Duodenal mucosa (tissue), 2 donors: ENCODE measurements at regions not wholly inside any gene's neighbourhood (a gene's known extent, or its start where the extent isn't known, plus 50 kb on each side); places are given as distances from the start of the nearest gene placed in this dataset.

Experiments
- H3K27ac ChIP-seq: one replicate; pipeline ENCODE4 v1.7.0; 2013; ENCODE audit warnings: low read depth, low read length
- H3K27me3 ChIP-seq, 2 donors: one replicate each; pipeline ENCODE4 v1.7.0; 2013; ENCODE audit warnings: low read length in 2 of 2, control low read depth in 1 of 2; ENCODE audit not compliant: insufficient read depth in 2 of 2, control insufficient read depth in 1 of 2
- H3K36me3 ChIP-seq, 2 donors: one replicate each; pipeline ENCODE4 v1.7.0; 2013; ENCODE audit warnings: low read length in 2 of 2, control low read depth in 1 of 2; ENCODE audit not compliant: insufficient read depth in 2 of 2, control insufficient read depth in 1 of 2
- H3K4me1 ChIP-seq, 2 donors: one replicate each; pipeline ENCODE4 v1.7.0; 2013; ENCODE audit warnings: low read length in 2 of 2, control low read depth in 1 of 2; ENCODE audit not compliant: insufficient read depth in 2 of 2, control insufficient read depth in 1 of 2
- H3K4me3 ChIP-seq, 2 donors: one replicate each; pipeline ENCODE4 v1.7.0; 2013; ENCODE audit warnings: low read length in 2 of 2, low read depth in 1 of 2
- H3K9ac ChIP-seq, 2 donors: one replicate each; pipeline ENCODE4 v1.7.0; 2013; ENCODE audit warnings: low read length in 2 of 2, low read depth in 1 of 2
- H3K9me3 ChIP-seq, 2 donors: one replicate each; pipeline ENCODE4 v1.7.0; 2013; ENCODE audit warnings: low read length in 2 of 2, control low read depth in 1 of 2; ENCODE audit not compliant: control insufficient read depth in 1 of 2

DNA sequence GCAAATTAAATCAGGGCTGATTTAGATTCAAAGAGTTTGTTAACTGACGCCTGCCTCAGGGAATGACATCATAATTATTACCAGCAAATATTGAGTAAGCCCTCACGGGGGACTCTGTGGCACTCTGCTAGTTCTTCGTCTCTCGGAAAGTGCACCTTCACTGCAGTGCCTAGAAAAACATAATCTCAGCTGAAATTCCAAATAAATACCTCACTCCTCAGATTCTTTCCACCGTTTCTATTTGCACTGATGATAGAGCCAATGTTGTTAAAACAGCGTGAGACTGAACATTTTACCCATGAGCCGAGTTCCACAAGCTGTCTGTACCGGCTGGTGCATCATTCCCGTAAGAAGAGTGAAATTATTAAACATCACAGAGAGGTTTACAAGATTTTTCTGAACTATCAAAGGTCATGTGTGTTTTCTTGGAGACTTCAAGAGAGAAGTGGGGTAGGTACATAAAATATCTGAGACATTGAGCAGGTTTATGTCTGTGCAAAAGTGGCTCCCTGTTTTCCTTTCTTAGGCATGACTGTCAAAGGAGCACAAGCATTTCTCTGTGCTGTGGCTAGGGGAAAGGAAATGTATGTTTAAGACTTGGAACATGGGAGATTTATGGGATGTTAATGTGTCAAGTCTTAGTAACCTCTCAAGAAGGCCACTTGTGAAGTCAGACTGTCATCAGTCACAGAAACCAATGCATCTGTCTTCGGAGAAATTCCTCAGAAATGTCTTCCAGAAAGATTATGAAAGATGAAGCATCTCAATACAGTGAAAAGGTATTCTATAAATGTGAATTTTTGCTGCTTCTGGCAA lies 119.6 kb downstream of the CBLL2 start:
- no peak overlapping the region for H3K4me3 ChIP-seq
- H3K9ac ChIP-seq, result no peak overlapping the region

DNA sequence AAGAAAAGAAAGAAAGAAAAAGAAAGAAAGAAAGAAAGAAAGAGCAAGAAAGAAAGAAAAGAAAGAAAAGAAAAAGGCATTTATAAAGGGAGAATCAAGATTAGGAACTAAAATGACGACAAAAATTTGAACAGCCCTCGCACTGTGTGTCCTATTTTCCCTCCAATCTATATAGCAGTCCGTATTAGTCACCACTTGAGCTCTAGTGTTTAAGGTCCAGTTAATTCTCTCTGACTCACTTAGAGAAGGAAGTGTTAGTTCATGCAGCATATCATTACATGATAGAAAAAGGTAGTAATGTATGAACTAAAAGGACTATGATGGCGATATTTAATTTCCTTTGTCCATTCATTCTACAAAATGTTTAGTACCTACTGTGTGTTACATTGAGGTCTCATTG lies 122.7 kb downstream of the CBLL2 start:
- Histone ChIP-seq H3K4me3 (no peak overlapping the region), H3K27ac (no peak overlapping the region), H3K9ac (no peak overlapping the region)

More for the DNA sequence above, 119.6 kb downstream of the CBLL2 start:
- Histone ChIP-seq H3K4me1 (no peaks in the 10 kb centered on the region), H3K36me3 (no peaks in the 10 kb centered on the region), H3K27me3 (no peaks in the 10 kb centered on the region), H3K9me3 (no peaks in the 10 kb centered on the region), H3K27ac (no peak overlapping the region)

DNA sequence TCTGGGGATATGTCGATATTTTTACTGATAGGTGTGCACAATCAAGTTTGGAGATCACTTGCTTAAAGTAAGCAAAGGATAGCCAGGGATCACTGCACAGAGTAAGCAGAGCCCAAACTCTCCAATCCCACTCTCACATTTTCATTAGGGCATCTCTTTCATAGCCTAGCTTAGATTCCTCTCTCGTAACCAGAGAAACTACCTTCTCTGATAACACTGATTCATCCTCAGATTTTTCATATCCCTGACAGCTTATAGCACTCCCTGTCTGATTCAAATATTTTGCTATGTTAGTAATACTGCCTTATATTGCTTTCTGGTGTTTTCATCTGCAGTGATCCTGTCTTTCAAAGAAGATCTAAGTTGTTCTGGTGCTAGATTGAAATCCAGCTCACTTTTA lies 123.7 kb downstream of the CBLL2 start:
- no peak overlapping the region for H3K27ac ChIP-seq

More for the DNA sequence above, 122.7 kb downstream of the CBLL2 start:
- H3K4me1 ChIP-seq, result no peaks in the 10 kb centered on the region
- no peaks in the 10 kb centered on the region for H3K9me3 ChIP-seq
- H3K27me3 ChIP-seq, result no peaks in the 10 kb centered on the region
- H3K36me3 ChIP-seq, result no peaks in the 10 kb centered on the region

DNA sequence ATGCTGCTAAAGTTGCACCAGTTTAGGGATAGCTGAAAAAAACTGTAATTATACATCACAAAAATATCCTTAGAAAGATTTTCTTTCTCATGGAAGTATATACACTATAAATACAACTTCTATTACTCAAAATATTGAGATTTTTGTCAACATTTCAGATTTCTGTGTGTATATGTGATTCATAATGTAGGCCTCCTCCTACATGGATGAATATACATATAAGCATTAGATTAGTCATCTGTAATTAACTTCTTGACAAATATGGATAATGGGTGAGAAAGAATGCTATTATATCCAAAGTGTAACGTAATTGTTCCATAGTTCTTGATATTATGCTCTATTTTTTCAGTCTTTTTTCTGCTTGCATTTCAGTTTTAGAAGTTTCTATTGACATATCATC lies 124.9 kb downstream of the CBLL2 start:
- no peaks in the 10 kb centered on the region for H3K27me3 ChIP-seq
- H3K36me3 ChIP-seq, result no peaks in the 10 kb centered on the region
- no peaks in the 10 kb centered on the region for H3K4me1 ChIP-seq
- no peak overlapping the region for H3K9ac ChIP-seq
- H3K4me3 ChIP-seq, result no peak overlapping the region
- no peak overlapping the region for H3K27ac ChIP-seq
- no peaks in the 10 kb centered on the region for H3K9me3 ChIP-seq

More for the DNA sequence above, 123.7 kb downstream of the CBLL2 start:
- no peak overlapping the region for H3K4me3 ChIP-seq
- H3K4me1 ChIP-seq, result no peaks in the 10 kb centered on the region
- H3K9me3 ChIP-seq, result no peaks in the 10 kb centered on the region
- no peaks in the 10 kb centered on the region for H3K27me3 ChIP-seq
- no peak overlapping the region for H3K9ac ChIP-seq
- H3K36me3 ChIP-seq, result no peaks in the 10 kb centered on the region

DNA sequence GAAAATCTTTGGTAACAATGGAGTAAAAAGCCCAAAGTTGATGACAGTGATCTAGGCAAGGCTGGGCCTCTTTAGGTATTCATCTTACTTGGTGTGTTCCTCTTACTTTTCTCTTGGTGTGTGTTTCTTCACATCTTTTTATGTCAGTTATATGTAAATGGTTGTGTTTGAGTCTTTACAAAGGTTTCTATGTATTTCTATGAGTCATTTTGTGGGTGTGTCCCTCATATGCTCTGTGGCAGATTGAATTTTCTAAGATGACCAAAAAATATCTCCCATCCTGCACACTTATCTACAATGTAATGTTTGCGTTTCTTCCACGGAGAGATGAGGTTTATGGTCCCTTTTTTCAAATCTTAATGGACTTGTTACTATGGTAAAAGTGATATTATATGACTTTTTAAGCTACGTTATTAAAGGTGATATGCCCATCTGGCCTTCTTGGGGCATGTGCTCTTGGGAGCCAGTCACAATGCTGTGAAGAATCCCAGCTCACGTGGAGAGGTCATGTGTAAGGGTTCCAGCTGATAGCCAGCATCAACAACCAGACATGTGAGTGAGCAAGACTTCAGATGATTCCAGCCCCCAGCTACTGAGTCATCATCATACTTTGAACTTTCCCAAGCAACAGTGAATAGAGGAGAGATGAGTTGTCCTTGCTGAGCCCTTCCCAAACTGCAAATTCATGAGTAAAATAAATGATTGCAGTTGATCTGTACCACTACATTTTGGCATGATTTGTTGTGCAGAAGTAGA lies 126.9 kb downstream of the CBLL2 start:
- no peak overlapping the region for H3K9ac ChIP-seq
- H3K27ac ChIP-seq, result no peak overlapping the region
- H3K4me1 ChIP-seq, result no peaks in the 10 kb centered on the region
- H3K27me3 ChIP-seq, result no peaks in the 10 kb centered on the region
- no peaks in the 10 kb centered on the region for H3K9me3 ChIP-seq
- no peaks in the 10 kb centered on the region for H3K36me3 ChIP-seq
- H3K4me3 ChIP-seq, result no peak overlapping the region

DNA sequence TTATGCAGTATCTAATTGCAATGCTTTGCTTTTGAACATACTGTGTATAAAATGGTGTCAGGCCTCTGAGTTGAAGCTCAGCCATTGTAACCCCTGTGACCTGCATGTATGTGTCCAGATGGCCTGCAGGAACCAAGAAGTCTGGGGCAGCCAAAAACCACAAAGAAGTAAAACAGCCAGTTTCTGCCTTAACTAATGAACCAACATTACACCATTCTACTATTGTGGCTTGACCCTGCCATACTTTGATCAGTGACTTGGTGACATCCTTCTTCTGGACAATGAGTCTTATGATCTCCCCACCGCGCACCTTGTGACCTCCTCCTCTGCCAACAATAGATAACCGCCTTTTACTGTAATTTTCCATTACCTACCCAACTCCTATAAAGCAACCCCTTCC lies 131.6 kb downstream of the CBLL2 start:
- Histone ChIP-seq H3K4me1 (no peaks in the 10 kb centered on the region), H3K27me3 (no peaks in the 10 kb centered on the region), H3K9me3 (no peaks in the 10 kb centered on the region), H3K4me3 (no peak overlapping the region), H3K36me3 (no peaks in the 10 kb centered on the region), H3K27ac (no peak overlapping the region), H3K9ac (no peak overlapping the region)

DNA sequence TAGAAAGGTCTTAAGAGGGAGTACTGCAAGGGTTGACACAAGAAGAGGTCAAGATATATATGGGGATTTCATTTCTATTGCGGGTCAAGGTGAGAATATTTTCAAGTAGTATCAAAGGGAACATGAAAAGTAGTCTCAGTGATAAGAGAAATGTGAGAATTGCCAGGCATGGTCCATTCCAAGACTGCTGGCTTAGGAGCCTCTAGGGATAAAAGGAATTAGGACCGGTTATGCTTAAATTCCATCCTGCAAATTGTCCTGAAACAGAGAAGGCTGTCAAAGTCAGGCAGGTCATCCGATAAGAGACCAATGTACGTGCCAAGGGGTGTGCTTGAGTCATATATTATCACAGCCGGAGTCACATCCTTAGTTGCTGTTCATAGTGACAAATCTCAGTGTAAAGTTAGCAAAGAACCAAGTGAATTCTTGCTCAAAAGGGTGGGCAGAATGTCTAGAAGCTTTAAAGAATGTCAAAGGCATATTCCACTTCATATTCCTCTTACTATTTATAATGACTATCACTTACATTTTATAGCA lies 133.6 kb downstream of the CBLL2 start:
- Histone ChIP-seq H3K36me3 (no peaks in the 10 kb centered on the region), H3K4me1 (no peaks in the 10 kb centered on the region), H3K9me3 (no peaks in the 10 kb centered on the region), H3K27me3 (no peaks in the 10 kb centered on the region), H3K27ac (no peak overlapping the region), H3K4me3 (no peak overlapping the region), H3K9ac (no peak overlapping the region)

DNA sequence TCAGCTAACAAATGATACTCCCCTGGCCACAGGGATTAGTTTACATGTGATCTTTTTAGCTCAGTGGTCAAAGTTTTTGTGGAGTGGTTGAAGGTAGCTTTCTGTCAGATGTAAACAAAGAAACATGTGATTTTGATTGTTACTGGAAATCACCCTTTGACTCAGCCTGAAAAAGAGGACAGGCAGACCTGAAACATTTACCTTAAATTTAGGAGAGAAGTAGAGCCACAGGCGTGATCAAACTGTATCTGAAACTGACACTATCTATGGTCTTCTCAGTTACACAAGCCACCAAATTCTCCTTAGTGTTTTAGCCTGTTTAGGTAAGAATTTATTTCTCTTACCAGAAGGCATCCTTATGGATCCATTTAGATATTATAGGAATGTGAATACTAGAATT lies 136.7 kb downstream of the CBLL2 start:
- H3K9ac ChIP-seq, result no peak overlapping the region
- no peaks in the 10 kb centered on the region for H3K36me3 ChIP-seq
- H3K27me3 ChIP-seq, result no peaks in the 10 kb centered on the region
- H3K4me3 ChIP-seq, result no peak overlapping the region
- H3K4me1 ChIP-seq, result no peaks in the 10 kb centered on the region
- no peak overlapping the region for H3K27ac ChIP-seq
- no peaks in the 10 kb centered on the region for H3K9me3 ChIP-seq

DNA sequence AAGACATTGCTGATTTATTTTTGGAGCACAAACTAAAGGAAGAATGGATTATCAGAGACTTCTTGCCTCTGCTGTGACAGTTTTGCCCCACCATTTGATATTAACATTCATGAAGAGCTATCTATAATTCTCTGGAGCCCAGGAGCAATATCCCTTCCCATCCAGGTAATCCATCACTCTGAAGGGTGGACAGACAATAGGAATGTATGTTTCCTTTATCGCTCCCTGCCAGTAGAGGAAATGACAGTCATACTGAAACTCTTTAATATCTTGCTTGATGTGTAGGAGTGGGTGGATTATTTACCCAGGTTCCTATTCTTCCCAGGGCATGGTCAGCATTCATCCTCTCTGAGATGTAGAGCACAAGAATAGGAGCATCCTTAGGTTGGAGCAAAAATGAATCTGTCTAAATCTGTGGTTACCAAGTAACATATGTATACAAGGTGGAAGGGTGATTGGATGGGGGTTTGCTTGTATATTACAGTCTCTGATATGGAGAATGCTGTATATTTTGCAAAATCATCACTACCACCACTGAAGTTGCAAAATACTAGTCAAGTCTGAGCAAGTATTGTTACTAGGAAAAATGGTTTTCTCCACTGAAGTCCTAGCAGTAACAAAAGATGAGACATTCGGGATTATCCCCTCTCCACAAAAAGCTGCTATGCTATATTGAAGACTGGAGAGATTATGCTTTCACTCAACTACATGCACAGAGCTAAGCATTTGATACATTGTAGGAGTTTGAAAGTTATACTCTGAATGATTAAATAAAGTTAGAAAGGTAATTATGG lies 151.6 kb downstream of the CBLL2 start:
- Histone ChIP-seq H3K4me1 (no peaks in the 10 kb centered on the region), H3K27me3 (no peaks in the 10 kb centered on the region), H3K4me3 (no peak overlapping the region), H3K27ac (no peak overlapping the region), H3K9ac (no peak overlapping the region), H3K9me3 (no peaks in the 10 kb centered on the region), H3K36me3 (no peaks in the 10 kb centered on the region)

DNA sequence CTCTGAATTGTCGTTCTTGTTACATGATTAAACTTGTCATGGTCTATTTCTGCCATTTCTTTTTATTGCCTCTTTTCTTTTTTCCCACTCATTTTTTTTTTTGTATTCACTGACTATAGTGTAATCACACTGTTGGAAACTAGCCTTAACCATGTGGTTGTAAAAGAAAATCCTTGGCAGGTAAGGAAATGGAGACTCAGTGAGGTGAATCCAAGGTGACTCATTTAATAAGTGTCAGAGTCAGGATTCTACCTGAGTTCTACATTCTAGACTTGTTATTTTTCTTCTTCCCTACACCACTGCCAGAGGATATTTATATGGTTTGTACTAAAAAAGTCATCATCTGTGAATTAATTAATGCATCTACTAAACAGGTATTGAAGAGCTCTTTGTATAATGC lies 152.2 kb downstream of the CBLL2 start:
- Histone ChIP-seq H3K36me3 (no peaks in the 10 kb centered on the region), H3K27ac (no peak overlapping the region)

More for the DNA sequence above, 152.2 kb downstream of the CBLL2 start:
- Histone ChIP-seq H3K4me1 (no peaks in the 10 kb centered on the region), H3K9me3 (no peaks in the 10 kb centered on the region), H3K9ac (no peak overlapping the region), H3K27me3 (no peaks in the 10 kb centered on the region), H3K4me3 (no peak overlapping the region)
